K562 (cell line): ENCODE measurements at regions not wholly inside any gene's neighbourhood (a gene's known extent, or its start where the extent isn't known, plus 50 kb on each side); places are given as distances from the start of the nearest gene placed in this dataset.

Source experiments
- EHMT2 ChIP-seq: fragments of 450-650 bp; IDR thresholded peaks from 2 replicates; pipeline ENCODE4 v1.6.1; 2018; ENCODE audit warnings: antibody characterized with exemption
- SETDB1 ChIP-seq: IDR thresholded peaks from one replicate; pipeline ENCODE4 v1.6.1; 2012; ENCODE audit warnings: low read length, control low read depth, inconsistent platforms
- ZNF79 ChIP-seq: fragments of 250-450 bp; sonication (Bioruptor Pico); IDR thresholded peaks from 2 replicates; pipeline ENCODE4 v1.4.0; 2020; ENCODE audit warnings: low read depth, mild to moderate bottlenecking, moderate library complexity
- TF ChIP-seq, protein P1 (sequence below): fragments of 200-600 bp; sonication (generic); IDR thresholded peaks from one replicate; pipeline ENCODE4 v1.6.1; 2012; ENCODE audit warnings: mild to moderate bottlenecking, low read depth, low read length, inconsistent platforms
- TF ChIP-seq, protein P2 (sequence below): sonication (generic); formaldehyde crosslinking; IDR thresholded peaks from 2 replicates; pipeline ENCODE4 v1.8.0; 2022; ENCODE audit warnings: mild to moderate bottlenecking, missing genetic modification reagents
- TF ChIP-seq, protein P3 (sequence below): fragments of 450-650 bp; formaldehyde crosslinking; IDR thresholded peaks from 2 replicates; pipeline ENCODE4 v1.4.0; 2020; ENCODE audit warnings: mild to moderate bottlenecking, moderate library complexity
- TF ChIP-seq, protein P4 (sequence below), 2 experiments: fragments of 450-650 bp; IDR thresholded peaks; 2 replicates each; pipeline ENCODE4 v1.6.1; 2018; ENCODE audit warnings: mild to moderate bottlenecking in 2 of 2, low read depth in 1 of 2; ENCODE audit not compliant: partially characterized antibody in 2 of 2
- TF ChIP-seq, protein P5 (sequence below): fragments of 250-450 bp; sonication (Bioruptor Pico); IDR thresholded peaks from 2 replicates; pipeline ENCODE4 v1.8.0; 2021; ENCODE audit warnings: borderline replicate concordance, mild to moderate bottlenecking, moderate library complexity; ENCODE audit not compliant: poor library complexity, severe bottlenecking

DNA sequence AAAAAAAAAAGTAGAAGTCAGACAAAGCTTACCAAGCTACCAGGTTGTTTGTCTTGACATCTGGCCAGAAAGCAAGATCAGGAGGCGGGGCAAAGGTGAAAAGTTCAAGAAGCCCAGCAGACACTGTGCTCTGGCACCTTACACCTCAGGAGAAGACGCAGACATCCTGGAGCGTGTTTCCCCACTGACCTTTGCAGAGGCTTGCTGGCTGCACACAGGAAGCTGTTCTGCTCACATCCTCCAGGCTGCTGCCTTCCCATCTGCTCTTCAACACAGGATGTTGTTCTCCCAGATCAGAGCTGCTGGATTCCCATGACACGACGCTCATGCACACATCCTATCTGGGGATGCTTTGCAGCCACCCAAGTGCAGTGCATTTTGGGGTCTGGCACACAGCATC is 174.4 kb upstream of the KIAA1217 start (continued):
- TF ChIP-seq, protein P1, sequence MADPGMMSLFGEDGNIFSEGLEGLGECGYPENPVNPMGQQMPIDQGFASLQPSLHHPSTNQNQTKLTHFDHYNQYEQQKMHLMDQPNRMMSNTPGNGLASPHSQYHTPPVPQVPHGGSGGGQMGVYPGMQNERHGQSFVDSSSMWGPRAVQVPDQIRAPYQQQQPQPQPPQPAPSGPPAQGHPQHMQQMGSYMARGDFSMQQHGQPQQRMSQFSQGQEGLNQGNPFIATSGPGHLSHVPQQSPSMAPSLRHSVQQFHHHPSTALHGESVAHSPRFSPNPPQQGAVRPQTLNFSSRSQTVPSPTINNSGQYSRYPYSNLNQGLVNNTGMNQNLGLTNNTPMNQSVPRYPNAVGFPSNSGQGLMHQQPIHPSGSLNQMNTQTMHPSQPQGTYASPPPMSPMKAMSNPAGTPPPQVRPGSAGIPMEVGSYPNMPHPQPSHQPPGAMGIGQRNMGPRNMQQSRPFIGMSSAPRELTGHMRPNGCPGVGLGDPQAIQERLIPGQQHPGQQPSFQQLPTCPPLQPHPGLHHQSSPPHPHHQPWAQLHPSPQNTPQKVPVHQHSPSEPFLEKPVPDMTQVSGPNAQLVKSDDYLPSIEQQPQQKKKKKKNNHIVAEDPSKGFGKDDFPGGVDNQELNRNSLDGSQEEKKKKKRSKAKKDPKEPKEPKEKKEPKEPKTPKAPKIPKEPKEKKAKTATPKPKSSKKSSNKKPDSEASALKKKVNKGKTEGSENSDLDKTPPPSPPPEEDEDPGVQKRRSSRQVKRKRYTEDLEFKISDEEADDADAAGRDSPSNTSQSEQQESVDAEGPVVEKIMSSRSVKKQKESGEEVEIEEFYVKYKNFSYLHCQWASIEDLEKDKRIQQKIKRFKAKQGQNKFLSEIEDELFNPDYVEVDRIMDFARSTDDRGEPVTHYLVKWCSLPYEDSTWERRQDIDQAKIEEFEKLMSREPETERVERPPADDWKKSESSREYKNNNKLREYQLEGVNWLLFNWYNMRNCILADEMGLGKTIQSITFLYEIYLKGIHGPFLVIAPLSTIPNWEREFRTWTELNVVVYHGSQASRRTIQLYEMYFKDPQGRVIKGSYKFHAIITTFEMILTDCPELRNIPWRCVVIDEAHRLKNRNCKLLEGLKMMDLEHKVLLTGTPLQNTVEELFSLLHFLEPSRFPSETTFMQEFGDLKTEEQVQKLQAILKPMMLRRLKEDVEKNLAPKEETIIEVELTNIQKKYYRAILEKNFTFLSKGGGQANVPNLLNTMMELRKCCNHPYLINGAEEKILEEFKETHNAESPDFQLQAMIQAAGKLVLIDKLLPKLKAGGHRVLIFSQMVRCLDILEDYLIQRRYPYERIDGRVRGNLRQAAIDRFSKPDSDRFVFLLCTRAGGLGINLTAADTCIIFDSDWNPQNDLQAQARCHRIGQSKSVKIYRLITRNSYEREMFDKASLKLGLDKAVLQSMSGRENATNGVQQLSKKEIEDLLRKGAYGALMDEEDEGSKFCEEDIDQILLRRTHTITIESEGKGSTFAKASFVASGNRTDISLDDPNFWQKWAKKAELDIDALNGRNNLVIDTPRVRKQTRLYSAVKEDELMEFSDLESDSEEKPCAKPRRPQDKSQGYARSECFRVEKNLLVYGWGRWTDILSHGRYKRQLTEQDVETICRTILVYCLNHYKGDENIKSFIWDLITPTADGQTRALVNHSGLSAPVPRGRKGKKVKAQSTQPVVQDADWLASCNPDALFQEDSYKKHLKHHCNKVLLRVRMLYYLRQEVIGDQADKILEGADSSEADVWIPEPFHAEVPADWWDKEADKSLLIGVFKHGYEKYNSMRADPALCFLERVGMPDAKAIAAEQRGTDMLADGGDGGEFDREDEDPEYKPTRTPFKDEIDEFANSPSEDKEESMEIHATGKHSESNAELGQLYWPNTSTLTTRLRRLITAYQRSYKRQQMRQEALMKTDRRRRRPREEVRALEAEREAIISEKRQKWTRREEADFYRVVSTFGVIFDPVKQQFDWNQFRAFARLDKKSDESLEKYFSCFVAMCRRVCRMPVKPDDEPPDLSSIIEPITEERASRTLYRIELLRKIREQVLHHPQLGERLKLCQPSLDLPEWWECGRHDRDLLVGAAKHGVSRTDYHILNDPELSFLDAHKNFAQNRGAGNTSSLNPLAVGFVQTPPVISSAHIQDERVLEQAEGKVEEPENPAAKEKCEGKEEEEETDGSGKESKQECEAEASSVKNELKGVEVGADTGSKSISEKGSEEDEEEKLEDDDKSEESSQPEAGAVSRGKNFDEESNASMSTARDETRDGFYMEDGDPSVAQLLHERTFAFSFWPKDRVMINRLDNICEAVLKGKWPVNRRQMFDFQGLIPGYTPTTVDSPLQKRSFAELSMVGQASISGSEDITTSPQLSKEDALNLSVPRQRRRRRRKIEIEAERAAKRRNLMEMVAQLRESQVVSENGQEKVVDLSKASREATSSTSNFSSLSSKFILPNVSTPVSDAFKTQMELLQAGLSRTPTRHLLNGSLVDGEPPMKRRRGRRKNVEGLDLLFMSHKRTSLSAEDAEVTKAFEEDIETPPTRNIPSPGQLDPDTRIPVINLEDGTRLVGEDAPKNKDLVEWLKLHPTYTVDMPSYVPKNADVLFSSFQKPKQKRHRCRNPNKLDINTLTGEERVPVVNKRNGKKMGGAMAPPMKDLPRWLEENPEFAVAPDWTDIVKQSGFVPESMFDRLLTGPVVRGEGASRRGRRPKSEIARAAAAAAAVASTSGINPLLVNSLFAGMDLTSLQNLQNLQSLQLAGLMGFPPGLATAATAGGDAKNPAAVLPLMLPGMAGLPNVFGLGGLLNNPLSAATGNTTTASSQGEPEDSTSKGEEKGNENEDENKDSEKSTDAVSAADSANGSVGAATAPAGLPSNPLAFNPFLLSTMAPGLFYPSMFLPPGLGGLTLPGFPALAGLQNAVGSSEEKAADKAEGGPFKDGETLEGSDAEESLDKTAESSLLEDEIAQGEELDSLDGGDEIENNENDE = no peak
- TF ChIP-seq, protein P2, sequence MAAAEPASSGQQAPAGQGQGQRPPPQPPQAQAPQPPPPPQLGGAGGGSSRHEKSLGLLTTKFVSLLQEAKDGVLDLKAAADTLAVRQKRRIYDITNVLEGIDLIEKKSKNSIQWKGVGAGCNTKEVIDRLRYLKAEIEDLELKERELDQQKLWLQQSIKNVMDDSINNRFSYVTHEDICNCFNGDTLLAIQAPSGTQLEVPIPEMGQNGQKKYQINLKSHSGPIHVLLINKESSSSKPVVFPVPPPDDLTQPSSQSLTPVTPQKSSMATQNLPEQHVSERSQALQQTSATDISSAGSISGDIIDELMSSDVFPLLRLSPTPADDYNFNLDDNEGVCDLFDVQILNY = no peak
- TF ChIP-seq SETDB1 (no peak), ZNF79 (CRISPR knock-in tag) (no peak), EHMT2 (no peak)
- TF ChIP-seq, protein P3, sequence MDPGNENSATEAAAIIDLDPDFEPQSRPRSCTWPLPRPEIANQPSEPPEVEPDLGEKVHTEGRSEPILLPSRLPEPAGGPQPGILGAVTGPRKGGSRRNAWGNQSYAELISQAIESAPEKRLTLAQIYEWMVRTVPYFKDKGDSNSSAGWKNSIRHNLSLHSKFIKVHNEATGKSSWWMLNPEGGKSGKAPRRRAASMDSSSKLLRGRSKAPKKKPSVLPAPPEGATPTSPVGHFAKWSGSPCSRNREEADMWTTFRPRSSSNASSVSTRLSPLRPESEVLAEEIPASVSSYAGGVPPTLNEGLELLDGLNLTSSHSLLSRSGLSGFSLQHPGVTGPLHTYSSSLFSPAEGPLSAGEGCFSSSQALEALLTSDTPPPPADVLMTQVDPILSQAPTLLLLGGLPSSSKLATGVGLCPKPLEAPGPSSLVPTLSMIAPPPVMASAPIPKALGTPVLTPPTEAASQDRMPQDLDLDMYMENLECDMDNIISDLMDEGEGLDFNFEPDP (CRISPR knock-in tag) = no peak
- TF ChIP-seq, protein P4, sequence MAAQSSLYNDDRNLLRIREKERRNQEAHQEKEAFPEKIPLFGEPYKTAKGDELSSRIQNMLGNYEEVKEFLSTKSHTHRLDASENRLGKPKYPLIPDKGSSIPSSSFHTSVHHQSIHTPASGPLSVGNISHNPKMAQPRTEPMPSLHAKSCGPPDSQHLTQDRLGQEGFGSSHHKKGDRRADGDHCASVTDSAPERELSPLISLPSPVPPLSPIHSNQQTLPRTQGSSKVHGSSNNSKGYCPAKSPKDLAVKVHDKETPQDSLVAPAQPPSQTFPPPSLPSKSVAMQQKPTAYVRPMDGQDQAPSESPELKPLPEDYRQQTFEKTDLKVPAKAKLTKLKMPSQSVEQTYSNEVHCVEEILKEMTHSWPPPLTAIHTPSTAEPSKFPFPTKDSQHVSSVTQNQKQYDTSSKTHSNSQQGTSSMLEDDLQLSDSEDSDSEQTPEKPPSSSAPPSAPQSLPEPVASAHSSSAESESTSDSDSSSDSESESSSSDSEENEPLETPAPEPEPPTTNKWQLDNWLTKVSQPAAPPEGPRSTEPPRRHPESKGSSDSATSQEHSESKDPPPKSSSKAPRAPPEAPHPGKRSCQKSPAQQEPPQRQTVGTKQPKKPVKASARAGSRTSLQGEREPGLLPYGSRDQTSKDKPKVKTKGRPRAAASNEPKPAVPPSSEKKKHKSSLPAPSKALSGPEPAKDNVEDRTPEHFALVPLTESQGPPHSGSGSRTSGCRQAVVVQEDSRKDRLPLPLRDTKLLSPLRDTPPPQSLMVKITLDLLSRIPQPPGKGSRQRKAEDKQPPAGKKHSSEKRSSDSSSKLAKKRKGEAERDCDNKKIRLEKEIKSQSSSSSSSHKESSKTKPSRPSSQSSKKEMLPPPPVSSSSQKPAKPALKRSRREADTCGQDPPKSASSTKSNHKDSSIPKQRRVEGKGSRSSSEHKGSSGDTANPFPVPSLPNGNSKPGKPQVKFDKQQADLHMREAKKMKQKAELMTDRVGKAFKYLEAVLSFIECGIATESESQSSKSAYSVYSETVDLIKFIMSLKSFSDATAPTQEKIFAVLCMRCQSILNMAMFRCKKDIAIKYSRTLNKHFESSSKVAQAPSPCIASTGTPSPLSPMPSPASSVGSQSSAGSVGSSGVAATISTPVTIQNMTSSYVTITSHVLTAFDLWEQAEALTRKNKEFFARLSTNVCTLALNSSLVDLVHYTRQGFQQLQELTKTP (IDR thresholded peaks at IDR 0.05; ENCODE audit: low read depth in 1 of 2, partially characterized antibody in 2 of 2) = no peak
- TF ChIP-seq, protein P5, sequence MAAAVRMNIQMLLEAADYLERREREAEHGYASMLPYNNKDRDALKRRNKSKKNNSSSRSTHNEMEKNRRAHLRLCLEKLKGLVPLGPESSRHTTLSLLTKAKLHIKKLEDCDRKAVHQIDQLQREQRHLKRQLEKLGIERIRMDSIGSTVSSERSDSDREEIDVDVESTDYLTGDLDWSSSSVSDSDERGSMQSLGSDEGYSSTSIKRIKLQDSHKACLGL (CRISPR knock-in tag) = no peak
